Skeletal muscle cell (primary cell): ENCODE measurements at regions not wholly inside any gene's neighbourhood (a gene's known extent, or its start where the extent isn't known, plus 50 kb on each side); places are given as distances from the start of the nearest gene placed in this dataset.
A peak's percentile ranks its signal among the peaks of the same experiment; 100 is the strongest.

Experiments
- DNase-seq: peaks from one replicate; pipeline ENCODE4 v3.0.0-alpha.2; 2010; ENCODE audit warnings: low read depth
- H3K4me3 ChIP-seq: 2 replicates; pipeline ENCODE4 v1.5.1; 2011; ENCODE audit warnings: low read depth, mild to moderate bottlenecking, control low read depth, low read length, moderate library complexity

- H3K4me3 ChIP-seq: peak overlapping the region; percentile 17
- peak; percentile 74 for DNase-seq
These were observed 805.3 kb downstream of the USP25 start for GRCh38 chr21:16535102-16535422.

GRCh38 chr21:16535626-16536025, 805.8 kb downstream of the USP25 start:
- DNase-seq: no peak
- H3K4me3 ChIP-seq: no peak overlapping the region

- DNase-seq: no peak
- H3K4me3 ChIP-seq: no peak overlapping the region
These were observed 806.4 kb downstream of the USP25 start for GRCh38 chr21:16536140-16536539.

DNA sequence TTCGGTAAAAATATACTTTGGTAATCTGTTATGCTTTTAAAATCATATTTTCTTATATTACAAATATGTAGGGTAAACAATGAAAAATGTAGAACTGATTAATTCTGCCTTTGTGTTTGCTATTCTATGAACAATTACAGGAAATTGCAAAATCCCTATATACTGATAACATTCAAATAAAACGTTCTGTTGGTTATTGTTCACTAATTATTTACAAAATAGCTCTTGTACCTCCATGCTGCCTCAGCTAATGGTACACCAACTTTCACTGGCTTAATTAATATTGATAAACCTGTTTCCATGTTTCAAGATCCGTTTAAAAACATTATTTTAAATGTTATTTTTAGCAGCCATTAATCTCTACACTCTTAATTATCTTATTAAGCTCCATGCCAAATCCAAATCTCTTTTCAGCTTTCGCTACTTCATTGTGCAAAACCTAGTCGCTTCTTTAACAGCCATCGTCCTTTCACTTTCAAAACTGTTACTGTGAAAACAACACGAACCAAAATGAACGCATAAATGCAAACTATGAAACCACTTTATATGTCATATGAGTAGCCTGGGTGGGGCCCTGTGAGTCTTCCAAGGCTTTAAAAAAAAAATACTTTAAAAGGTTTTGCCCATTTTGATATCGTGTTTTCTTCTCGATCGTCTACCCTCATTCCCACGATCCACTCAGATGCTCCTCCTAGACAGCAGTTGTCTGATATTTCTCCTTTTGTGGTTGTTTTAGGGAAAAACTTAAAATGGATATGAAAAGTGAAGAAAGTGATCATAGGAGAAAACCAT, 807.1 kb downstream of the USP25 start:
- no peak for DNase-seq
- peak overlapping the region; percentile 27 for H3K4me3 ChIP-seq

GRCh38 chr21:16537501-16537900, 807.7 kb downstream of the USP25 start:
- H3K4me3 ChIP-seq: peak overlapping the region; percentile 27

DNA sequence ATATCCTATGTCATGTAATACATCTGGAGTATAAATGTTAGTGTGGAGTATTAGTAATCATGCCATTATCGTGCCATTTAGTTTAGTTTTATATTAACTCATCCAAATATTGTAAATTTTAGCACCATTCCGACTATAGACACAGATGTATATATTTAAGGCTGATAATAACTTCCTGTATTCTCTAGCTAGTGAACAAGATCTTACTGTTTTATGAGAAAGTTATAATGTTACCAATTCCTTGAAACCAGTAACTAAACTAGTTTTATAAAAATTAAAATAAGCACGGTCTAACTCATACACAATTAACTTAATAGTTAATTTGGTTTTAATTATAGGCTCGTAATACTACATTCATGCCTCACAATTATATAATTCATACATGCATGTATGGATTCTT, 808.6 kb downstream of the USP25 start:
- H3K4me3 ChIP-seq: no peak overlapping the region
- no peak for DNase-seq

More at GRCh38 chr21:16537501-16537900, 807.7 kb downstream of the USP25 start:
- DNase-seq: no peak

GRCh38 chr21:16538936-16539440, 809.2 kb downstream of the USP25 start:
- DNase-seq: no peak
- no peak overlapping the region for H3K4me3 ChIP-seq

DNA sequence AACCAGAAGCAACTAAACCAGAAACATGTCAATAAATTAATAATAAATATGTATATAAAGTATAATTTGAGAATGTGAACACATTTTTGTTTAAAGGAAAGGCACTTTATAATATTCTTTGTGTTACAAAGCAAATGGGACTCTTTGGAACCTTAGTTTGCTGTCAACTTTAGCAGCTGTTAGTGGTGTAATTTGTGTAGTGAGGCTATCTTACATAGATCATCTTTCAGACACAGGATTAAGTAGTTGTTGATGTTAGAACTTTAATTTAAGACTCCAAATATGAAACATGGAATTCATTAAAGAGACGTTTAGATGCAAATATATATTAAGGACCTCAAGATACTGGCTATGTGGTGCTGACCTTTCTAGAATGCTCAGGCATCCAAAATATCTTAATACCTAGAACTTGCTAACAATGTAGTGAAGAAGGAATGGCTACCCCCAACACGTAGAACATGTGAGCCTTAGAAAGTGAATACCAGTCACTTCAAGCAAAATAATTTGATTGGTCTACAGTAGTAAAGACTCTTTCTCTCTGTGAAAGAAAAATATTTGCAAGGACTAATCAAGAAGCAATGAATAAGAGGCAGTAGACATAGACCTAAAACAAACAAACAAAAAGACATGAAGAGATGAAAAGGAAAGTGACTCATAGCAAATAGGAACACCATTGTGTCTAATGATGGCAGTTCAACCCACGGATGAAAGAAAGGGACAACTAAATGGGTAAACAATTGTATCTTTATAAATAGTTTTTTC, 811.4 kb downstream of the USP25 start:
- no peak for DNase-seq

DNA sequence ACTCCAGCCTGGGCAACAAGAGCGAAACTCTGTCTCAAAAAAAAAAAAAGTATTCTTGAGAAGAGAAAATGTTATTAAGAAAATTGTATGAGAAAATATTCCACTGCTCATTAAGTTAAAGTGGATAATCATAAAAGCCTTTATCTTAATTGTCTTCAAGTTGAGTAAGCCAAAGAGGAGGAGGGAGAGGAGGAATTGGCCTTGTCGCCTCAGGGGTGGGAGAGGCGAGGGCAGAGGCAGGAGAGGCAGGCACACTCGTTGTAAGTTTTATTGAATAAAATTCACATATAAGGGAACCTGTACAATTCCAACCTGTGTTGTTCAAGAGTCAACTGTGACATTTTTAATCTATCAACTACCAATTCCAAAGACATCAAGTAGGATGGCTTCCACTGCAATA, 820.3 kb downstream of the USP25 start:
- H3K4me3 ChIP-seq: no peak overlapping the region
- DNase-seq: no peak

More for the DNA sequence above, 811.4 kb downstream of the USP25 start:
- H3K4me3 ChIP-seq: no peak overlapping the region

DNA sequence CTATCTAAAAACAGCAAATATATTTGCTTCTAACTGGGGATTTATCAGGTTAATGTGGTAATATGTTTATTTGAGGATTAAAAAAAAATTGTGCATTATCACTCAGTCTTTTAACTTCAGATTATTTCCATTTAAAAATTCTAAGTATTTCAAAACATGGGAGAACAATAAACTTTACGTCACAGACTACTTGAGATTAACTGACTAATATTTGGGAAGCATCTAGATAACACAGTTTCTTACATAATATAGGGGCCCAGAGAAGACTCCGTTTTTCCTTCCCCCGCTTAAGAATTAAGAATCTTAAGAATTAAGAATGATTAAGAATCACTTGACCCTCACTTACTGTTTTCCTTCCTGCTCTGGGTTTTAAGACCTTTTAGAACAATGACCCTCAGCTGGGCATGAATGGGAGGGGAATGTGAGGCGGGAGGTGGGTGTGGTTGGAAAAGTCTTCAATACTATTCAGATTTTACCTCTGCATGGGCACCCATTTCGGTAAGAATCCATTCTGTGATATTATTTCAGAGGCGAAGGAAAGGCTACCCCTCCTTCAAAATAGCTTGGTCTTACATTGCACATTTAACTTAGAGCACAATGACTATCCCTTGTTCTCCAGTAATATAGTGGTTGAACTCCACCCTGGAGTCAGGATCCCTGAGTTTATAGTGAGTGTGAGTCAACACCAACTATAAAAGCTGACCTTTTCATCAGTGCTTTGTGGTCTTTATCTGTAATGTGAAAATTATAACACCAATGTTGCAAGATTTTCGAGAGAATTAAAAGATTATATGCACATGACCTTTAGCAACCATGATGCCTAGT, 821.3 kb downstream of the USP25 start:
- H3K4me3 ChIP-seq: no peak overlapping the region
- no peak for DNase-seq

DNA sequence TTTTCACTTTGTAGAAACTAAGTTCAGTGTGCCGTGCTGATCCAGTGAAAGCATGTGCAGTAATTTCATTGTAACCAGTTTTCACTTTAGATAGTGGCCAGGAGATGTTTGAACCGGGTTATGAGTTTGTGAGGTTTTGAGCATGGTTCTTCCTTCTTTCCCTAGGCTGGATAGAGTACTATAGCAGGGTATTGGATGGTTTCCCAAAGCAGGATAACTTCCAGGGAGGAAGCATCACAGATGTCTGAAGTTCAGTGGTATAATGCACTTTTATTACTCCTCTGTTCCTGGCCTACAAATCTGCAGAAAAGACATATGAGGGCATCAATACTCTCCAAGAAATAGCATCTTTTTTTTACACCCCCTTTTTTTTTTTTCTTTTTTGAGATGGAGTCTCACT, 823.1 kb downstream of the USP25 start:
- no peak overlapping the region for H3K4me3 ChIP-seq
- DNase-seq: no peak

- no peak for DNase-seq
- no peak overlapping the region for H3K4me3 ChIP-seq
These were observed 824.7 kb downstream of the USP25 start for GRCh38 chr21:16554503-16554902.

DNA sequence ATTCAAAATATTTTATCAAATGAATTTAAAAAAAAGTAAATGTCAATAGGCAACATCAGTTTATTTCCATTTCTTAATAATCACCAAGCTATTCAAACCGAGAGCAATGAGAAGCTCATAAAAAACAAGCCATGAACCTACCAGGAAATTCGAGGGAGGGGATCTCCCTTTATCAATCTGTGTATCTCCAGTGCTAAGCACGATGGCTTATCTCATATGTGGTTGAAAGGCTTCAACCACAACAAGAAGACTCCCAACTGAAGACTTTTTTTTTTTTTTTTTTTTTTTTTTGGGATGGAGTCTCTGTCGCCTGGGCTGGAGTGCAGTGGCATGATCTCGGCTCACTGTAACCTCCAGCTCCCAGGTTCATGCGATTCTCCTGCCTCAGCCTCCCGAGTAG, 833.3 kb downstream of the USP25 start:
- no peak for DNase-seq
- H3K4me3 ChIP-seq: no peak overlapping the region

- H3K4me3 ChIP-seq: no peak overlapping the region
- DNase-seq: no peak
These were observed 834.0 kb downstream of the USP25 start for GRCh38 chr21:16563795-16564194.

- DNase-seq: no peak
- no peak overlapping the region for H3K4me3 ChIP-seq
These were observed 838.5 kb downstream of the USP25 start for GRCh38 chr21:16568244-16568643.

- no peak overlapping the region for H3K4me3 ChIP-seq
- no peak for DNase-seq
These were observed 838.9 kb downstream of the USP25 start for GRCh38 chr21:16568661-16569060.

DNA sequence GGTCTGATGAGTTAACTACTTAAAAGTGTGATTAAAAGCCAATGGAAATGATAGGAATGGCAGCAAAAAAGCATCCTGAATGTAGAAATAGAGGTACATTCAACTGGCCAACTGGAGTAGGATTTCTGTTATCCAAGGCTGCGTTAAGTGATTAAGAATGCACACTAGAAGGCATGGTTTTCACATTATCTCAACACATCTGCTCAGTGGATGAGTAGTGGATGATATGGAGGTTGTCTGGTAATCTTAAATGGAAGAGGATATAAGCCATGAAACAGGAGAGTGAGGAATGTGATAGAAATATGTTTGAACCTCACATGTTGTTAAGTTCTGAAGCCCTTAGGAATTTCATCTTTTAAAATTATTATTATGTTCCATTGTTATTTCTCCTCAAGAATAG, 839.9 kb downstream of the USP25 start:
- DNase-seq: no peak
- no peak overlapping the region for H3K4me3 ChIP-seq

GRCh38 chr21:16570171-16570570, 840.4 kb downstream of the USP25 start:
- no peak overlapping the region for H3K4me3 ChIP-seq
- DNase-seq: no peak

DNA sequence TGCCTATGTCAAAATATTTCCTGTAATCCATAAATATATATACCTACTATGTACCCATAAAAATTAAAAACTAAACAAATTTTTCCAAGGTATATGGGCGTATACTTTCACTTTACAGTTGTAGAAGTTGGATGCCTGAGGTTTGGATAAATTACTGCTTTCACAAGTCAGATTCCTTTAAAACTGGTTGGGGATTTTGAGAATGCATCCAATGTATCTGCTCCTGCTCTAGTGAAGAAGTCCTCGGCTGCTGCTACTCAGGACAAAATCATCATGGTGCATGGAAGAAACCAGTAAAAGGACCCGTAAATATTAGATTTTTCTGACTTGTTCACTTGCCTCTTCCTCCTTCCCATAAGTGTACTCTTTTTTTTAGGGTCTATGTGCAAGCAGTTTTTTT, 841.1 kb downstream of the USP25 start:
- no peak overlapping the region for H3K4me3 ChIP-seq
- DNase-seq: no peak

DNA sequence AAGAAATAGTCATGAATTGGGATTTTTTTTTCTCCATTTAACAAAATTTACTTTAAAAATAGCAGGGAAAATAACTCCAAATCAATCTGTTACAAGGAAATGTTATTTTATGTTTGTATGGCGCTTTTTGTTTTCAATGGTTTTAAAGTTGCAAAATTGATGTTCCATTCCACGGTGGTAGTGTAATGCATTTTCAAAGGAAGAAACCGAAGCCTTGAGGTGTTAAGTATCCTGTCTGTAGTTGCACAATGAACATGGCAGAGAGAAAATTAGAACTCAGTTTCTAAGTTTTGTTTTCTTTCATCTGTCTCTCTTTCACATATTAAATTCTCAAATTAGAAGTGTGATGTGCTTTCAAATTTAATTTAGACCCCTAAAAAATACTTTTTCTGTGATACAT, 841.8 kb downstream of the USP25 start:
- DNase-seq: peak; percentile 30
- H3K4me3 ChIP-seq: no peak overlapping the region
